C4-2B (cell line): ENCODE measurements at regions not wholly inside any gene's neighbourhood (a gene's known extent, or its start where the extent isn't known, plus 50 kb on each side); places are given as distances from the start of the nearest gene placed in this dataset.

Experiments used
- H3K27ac ChIP-seq: fragments of 450-650 bp; 2 replicates; pipeline ENCODE4 v1.5.1; 2017
- CTCF ChIP-seq: fragments of 450-650 bp; conservative IDR thresholded peaks from 2 replicates; pipeline ENCODE4 v1.5.1; 2017; ENCODE audit warnings: mild to moderate bottlenecking
- ZFX ChIP-seq: fragments of 450-650 bp; IDR thresholded peaks from 2 replicates; pipeline ENCODE4 v1.6.1; 2017

- TF ChIP-seq ZFX (no peak), CTCF (no peak)
- no peak overlapping the region for H3K27ac ChIP-seq
These were observed 157.0 kb downstream of the TLE3 start for GRCh38 chr15:69940441-69941300.

GRCh38 chr15:69941301-69941605 lies 156.5 kb downstream of the TLE3 start:
- no peak overlapping the region for H3K27ac ChIP-seq
- TF ChIP-seq CTCF (no peak), ZFX (no peak)

- H3K27ac ChIP-seq, result no peak overlapping the region
- TF ChIP-seq CTCF (no peak), ZFX (no peak)
These were observed 155.8 kb downstream of the TLE3 start for GRCh38 chr15:69941706-69942495.

- TF ChIP-seq CTCF, result no peak
- no peak overlapping the region for H3K27ac ChIP-seq
These were observed 154.1 kb downstream of the TLE3 start for GRCh38 chr15:69943637-69944036.

- no peak overlapping the region for H3K27ac ChIP-seq
- TF ChIP-seq ZFX (no peak), CTCF (no peak)
These were observed 152.0 kb downstream of the TLE3 start for GRCh38 chr15:69945729-69946128.

GRCh38 chr15:69946870-69947269 lies 150.8 kb downstream of the TLE3 start:
- H3K27ac ChIP-seq, result no peak overlapping the region
- TF ChIP-seq CTCF, result no peak; the same call in 1 of the 2 replicates
- TF ChIP-seq ZFX, result no peak

- TF ChIP-seq CTCF (no peak), ZFX (no peak)
- H3K27ac ChIP-seq, result no peak overlapping the region
These were observed 150.3 kb downstream of the TLE3 start for GRCh38 chr15:69947394-69947793.
